ENCODE measurements at regions not wholly inside any gene's neighbourhood (a gene's known extent, or its start where the extent isn't known, plus 50 kb on each side); places are given as distances from the start of the nearest gene placed in this dataset.

GRCh38 chr9:95595721-95596295, 79.0 kb upstream of the PTCH1 start:
- no peak for DNase-seq
- dilution Hi-C loops (cut with HindIII; ENCODE audit: low sequenced_read_pairs, unreplicated experiment) (no loop called here), in situ Hi-C loops (cut with MboI; ENCODE audit: low sequenced_read_pairs) (no loop called here), intact Hi-C loops (cut with micrococcal nuclease) (no loop called here)
- no peak overlapping the region for H3K56ac ChIP-seq (ENCODE audit: extremely low read depth, insufficient read depth, low read length)
- ChIA-PET POLR2A (ENCODE audit: unreplicated experiment) (no interaction called here), CTCF (interaction anchor here (0.6 kb wide), 1 partner anchor 15 kb away, joined by 3 read pairs; no protein-coding TSS in a partner anchor)
- no peak overlapping the region for H4K8ac ChIP-seq (ENCODE audit: low read depth in 2 of 2, low read length in 2 of 2)
- H4K91ac ChIP-seq (ENCODE audit: insufficient read depth, low read depth, low read length): no peak overlapping the region
- no peak overlapping the region for H4K5ac ChIP-seq (ENCODE audit: low read depth, low read length)
- WGBS, 2 experiments (ENCODE audit: extremely low coverage in 2 of 2, insufficient read length in 1 of 2): 88% methylated on average over 4 of the region's 15 CpGs; no CpG with 5 or more reads in 1 of the 2 experiments
- H3K9me1 ChIP-seq (ENCODE audit: insufficient read depth, low read length): no peaks in the 10 kb centered on the region
- H2AK5ac ChIP-seq (ENCODE audit: low read depth, low read length): no peak overlapping the region
- H4K20me1 ChIP-seq (ENCODE audit: insufficient read depth, low read length): no peaks in the 10 kb centered on the region
- no peak overlapping the region for H3K14ac ChIP-seq (replicated peaks; ENCODE audit: low read depth, low read length)
- TF ChIP-seq CEBPB (IDR thresholded peaks at IDR 0.05; ENCODE audit: low read depth, low read length) (no peak), FOS (IDR thresholded peaks at IDR 0.05; ENCODE audit: low read depth, low read length) (no peak), ELK1 (IDR thresholded peaks at IDR 0.05; ENCODE audit: borderline replicate concordance, low read depth, low read length) (no peak)
- H3K4me3 ChIP-seq (ENCODE audit: insufficient read depth, low read depth, low read length): no peak overlapping the region
- H2AFZ ChIP-seq (replicated peaks; ENCODE audit: low read length, poor library complexity): no peak overlapping the region
- no peak overlapping the region for H3K23ac ChIP-seq (ENCODE audit: low read depth, low read length)
- no peak overlapping the region for H3K9ac ChIP-seq (ENCODE audit: low read depth, low read length)
- no peak overlapping the region for H3K18ac ChIP-seq (ENCODE audit: low read depth, low read length)
- no peak overlapping the region for H3K4ac ChIP-seq (ENCODE audit: low read depth, low read length)
- no TSS peak for BruUV-seq (replicated peaks)
- H3K4me1 ChIP-seq (ENCODE audit: control insufficient read depth, insufficient read depth, low read length): no peaks in the 10 kb centered on the region
- H2BK20ac ChIP-seq (ENCODE audit: low read depth, low read length): no peak overlapping the region
- no peaks in the 10 kb centered on the region for H3K36me3 ChIP-seq (ENCODE audit: control insufficient read depth, insufficient read depth, low read length)
- H3K9me3 ChIP-seq (ENCODE audit: control insufficient read depth, insufficient read depth, low read length): no peaks in the 10 kb centered on the region
- H3K27ac ChIP-seq (ENCODE audit: insufficient read depth, low read length): no peak overlapping the region
- no peak overlapping the region for H2BK120ac ChIP-seq (ENCODE audit: low read depth, low read length)
- no peak overlapping the region for H2AK9ac ChIP-seq (replicated peaks; ENCODE audit: low read depth, low read length, poor library complexity)
- no peak overlapping the region for H3K4me2 ChIP-seq (ENCODE audit: low read depth, low read length)
- peaks cover 8% of the 10 kb centered on the region for H3K27me3 ChIP-seq (ENCODE audit: control insufficient read depth, insufficient read depth, low read length)
- no peak overlapping the region for H2BK15ac ChIP-seq (ENCODE audit: low read depth, low read length)
- H2BK5ac ChIP-seq (ENCODE audit: low read depth, low read length, poor library complexity, severe bottlenecking): no peak overlapping the region
- ATAC-seq (ENCODE audit: low read depth): no peak
- H3K79me1 ChIP-seq (ENCODE audit: low read depth in 1 of 2, low read length in 2 of 2): no peaks in the 10 kb centered on the region
